Gastroesophageal sphincter (tissue), 4 donors: ENCODE measurements at regions not wholly inside any gene's neighbourhood (a gene's known extent, or its start where the extent isn't known, plus 50 kb on each side); places are given as distances from the start of the nearest gene placed in this dataset.
"Not testable (repeated sequence)": the region's sequence is repeated elsewhere in the genome, so short reads cannot be mapped to it uniquely, and the experiment has no call there.

Experiments used
- ATAC-seq: fragments of 150-250 bp; one replicate; pipeline ENCODE4 v1.9.1; 2016; ENCODE audit warnings: mild to moderate bottlenecking, moderate library complexity
- H3K27ac ChIP-seq, 4 donors: fragments of 200-600 bp; sonication (generic) in 3 of 4; 1 replicate in 3 of 4; 2 replicates in 1 of 4; pipeline ENCODE4 v1.5.1; 2016 to 2019
- H3K27me3 ChIP-seq: fragments of 200-600 bp; sonication (generic); one replicate; pipeline ENCODE4 v1.5.1; 2019
- H3K36me3 ChIP-seq, 2 donors: fragments of 200-600 bp; sonication (generic); one replicate each; pipeline ENCODE4 v1.5.1; 2019; ENCODE audit warnings: control low read depth in 1 of 2
- H3K4me1 ChIP-seq, 3 donors: fragments of 200-600 bp; sonication (generic); 1 replicate in 2 of 3; 2 replicates in 1 of 3; pipeline ENCODE4 v1.5.1; 2016 to 2019; ENCODE audit warnings: control low read depth in 2 of 3
- H3K4me3 ChIP-seq, 2 donors: fragments of 200-600 bp; sonication (generic); one replicate each; pipeline ENCODE4 v1.5.1; 2019; ENCODE audit warnings: mild to moderate bottlenecking in 1 of 2, moderate library complexity in 1 of 2
- H3K9me3 ChIP-seq, 3 donors: fragments of 200-600 bp; sonication (generic); one replicate each; pipeline ENCODE4 v1.5.1; 2017 to 2019; ENCODE audit warnings: control low read depth in 2 of 3
- EP300 ChIP-seq: sonication (generic); formaldehyde crosslinking; IDR thresholded peaks from one replicate; pipeline ENCODE4 v1.6.1; 2017; ENCODE audit warnings: antibody characterized with exemption, mild to moderate bottlenecking
- POLR2A ChIP-seq, 2 donors: fragments of 450-650 bp; IDR thresholded peaks; one replicate each; pipeline ENCODE4 v1.6.1; 2017; ENCODE audit warnings: antibody characterized with exemption in 2 of 2, mild to moderate bottlenecking in 2 of 2, moderate library complexity in 1 of 2
- POLR2AphosphoS5 ChIP-seq: sonication (generic); formaldehyde crosslinking; IDR thresholded peaks from one replicate; pipeline ENCODE4 v1.6.1; 2017; ENCODE audit warnings: antibody characterized with exemption
- WGBS, 2 donors: methylation state at CpG; one replicate each; pipeline ENCODE4 v1.1.5; 2018; ENCODE audit warnings: low coverage in 1 of 2; 5-methylcytosine and 5-hydroxymethylcytosine counted together
- TF ChIP-seq, protein P1 (sequence below), 4 experiments: fragments of 200-600 bp in 2 of 4; fragments of 450-650 bp in 2 of 4; sonication (generic) in 1 of 4; IDR thresholded peaks; one replicate each; pipeline ENCODE4 v1.5.1; 2017 to 2019; ENCODE audit warnings: antibody characterized with exemption in 4 of 4, mild to moderate bottlenecking in 2 of 4, moderate library complexity in 2 of 4

DNA sequence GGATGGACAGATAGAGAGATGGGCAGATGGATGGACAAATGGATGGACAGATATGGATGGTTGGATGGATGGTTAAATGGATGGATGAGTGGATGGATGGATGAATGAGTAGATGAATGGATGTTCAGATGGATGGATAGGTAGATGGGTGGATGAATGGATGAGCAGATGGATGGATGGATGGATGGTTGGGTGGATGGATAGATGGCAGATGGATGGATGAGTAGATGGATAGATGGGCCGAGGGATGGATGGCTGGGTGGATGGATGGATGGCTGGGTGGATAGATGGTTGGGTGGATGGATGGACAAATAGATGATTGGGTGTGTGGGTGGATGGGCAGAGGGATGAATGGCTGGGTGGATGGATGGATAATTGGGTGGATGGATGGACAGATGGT is 98.9 kb upstream of the OTOS start:
- H3K9me3 ChIP-seq, result no peaks in the 10 kb centered on the region
- H3K27ac ChIP-seq, result no peak overlapping the region
- TF ChIP-seq POLR2AphosphoS5, result no peak
- no peak for TF ChIP-seq POLR2A (IDR thresholded peaks at IDR 0.05)
- TF ChIP-seq EP300, result no peak
- TF ChIP-seq, protein P1, sequence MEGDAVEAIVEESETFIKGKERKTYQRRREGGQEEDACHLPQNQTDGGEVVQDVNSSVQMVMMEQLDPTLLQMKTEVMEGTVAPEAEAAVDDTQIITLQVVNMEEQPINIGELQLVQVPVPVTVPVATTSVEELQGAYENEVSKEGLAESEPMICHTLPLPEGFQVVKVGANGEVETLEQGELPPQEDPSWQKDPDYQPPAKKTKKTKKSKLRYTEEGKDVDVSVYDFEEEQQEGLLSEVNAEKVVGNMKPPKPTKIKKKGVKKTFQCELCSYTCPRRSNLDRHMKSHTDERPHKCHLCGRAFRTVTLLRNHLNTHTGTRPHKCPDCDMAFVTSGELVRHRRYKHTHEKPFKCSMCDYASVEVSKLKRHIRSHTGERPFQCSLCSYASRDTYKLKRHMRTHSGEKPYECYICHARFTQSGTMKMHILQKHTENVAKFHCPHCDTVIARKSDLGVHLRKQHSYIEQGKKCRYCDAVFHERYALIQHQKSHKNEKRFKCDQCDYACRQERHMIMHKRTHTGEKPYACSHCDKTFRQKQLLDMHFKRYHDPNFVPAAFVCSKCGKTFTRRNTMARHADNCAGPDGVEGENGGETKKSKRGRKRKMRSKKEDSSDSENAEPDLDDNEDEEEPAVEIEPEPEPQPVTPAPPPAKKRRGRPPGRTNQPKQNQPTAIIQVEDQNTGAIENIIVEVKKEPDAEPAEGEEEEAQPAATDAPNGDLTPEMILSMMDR (IDR thresholded peaks at IDR 0.05), result no peak
- peaks cover 0 to 23% (median 0%) of the 10 kb centered on the region in 3 donors for H3K4me1 ChIP-seq
- H3K36me3 ChIP-seq, result no peaks in the 10 kb centered on the region
- no peaks in the 10 kb centered on the region for H3K27me3 ChIP-seq
- 89 to 100% methylated on average over 1 of the region's 1 CpG for WGBS, 2 donors
- ATAC-seq, result no peak
- H3K4me3 ChIP-seq, result no peak overlapping the region

DNA sequence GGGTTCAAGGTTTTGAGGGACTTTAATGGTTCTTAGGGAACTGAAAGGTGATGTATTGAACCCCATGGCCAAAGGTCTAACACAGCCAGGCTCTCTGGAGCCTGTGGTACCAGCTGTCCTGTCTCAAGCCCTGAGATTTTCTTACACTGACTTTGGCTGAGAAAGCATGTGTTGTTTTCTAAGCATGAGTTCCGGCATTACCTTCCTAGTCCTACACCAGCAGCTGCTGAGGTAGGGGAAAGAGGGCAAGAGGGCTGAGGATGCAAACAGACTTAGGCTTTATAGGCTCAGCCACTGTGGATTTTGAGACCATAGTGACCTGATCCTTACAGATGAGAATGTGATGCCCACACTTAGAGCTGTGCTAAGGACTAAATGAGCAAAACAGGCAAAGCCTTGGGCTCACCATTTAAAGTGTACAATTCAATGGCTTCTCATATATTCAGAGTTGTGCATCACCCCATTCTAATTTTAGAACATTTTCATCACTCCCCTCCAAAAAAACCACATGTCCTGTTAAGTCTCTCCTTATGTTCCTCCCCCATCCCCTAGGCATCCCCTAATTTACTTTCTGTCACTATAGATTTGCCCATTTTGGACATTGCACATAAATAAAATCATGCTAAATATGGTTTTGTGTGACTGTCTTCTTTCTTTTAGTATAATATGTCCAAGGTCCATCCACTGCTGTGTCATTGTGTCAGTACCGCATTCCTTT is 99.7 kb upstream of the OTOS start:
- WGBS, 2 donors, result 88 to 91% methylated on average over 2 of the region's 2 CpGs
- no peak overlapping the region for H3K27ac ChIP-seq

DNA sequence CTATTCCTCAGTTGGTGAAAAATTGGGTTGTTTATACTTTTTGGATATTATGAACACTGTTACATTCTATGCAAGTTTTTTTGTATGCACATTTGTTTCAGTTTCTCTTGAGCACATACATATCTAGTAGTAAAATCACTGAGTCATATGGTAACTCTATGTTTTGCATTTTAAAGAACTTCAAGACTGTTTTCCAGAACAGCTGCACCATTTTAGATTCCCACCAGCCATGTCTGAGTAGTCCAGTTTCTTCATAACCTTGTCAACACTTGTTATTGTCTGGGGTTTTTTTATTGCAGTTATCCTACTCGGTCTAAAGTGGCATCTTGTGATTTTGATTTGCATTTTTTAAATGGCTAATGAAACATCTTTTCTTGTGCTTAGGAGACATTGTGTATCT is 100.3 kb upstream of the OTOS start:
- no peak for ATAC-seq
- TF ChIP-seq POLR2A (IDR thresholded peaks at IDR 0.05) (no peak), EP300 (no peak), POLR2AphosphoS5 (no peak)
- TF ChIP-seq, protein P1 (IDR thresholded peaks at IDR 0.05), result no peak
- Histone ChIP-seq H3K9me3 (no peaks in the 10 kb centered on the region), H3K36me3 (no peaks in the 10 kb centered on the region), H3K4me1 (peaks cover 0 to 20% (median 0%) of the 10 kb centered on the region in 3 donors), H3K27me3 (no peaks in the 10 kb centered on the region), H3K4me3 (no peak overlapping the region), H3K27ac (no peak overlapping the region)
- WGBS, 2 donors, result 64 to 89% methylated on average over 1 of the region's 1 CpG

More for the DNA sequence above, 99.7 kb upstream of the OTOS start:
- no peaks in the 10 kb centered on the region for H3K36me3 ChIP-seq
- TF ChIP-seq POLR2A (IDR thresholded peaks at IDR 0.05) (no peak), POLR2AphosphoS5 (no peak), EP300 (no peak)
- TF ChIP-seq, protein P1 (IDR thresholded peaks at IDR 0.05), result no peak
- H3K9me3 ChIP-seq, result no peaks in the 10 kb centered on the region
- no peak for ATAC-seq
- no peaks in the 10 kb centered on the region for H3K27me3 ChIP-seq
- no peak overlapping the region for H3K4me3 ChIP-seq
- peaks cover 0 to 20% (median 0%) of the 10 kb centered on the region in 3 donors for H3K4me1 ChIP-seq

DNA sequence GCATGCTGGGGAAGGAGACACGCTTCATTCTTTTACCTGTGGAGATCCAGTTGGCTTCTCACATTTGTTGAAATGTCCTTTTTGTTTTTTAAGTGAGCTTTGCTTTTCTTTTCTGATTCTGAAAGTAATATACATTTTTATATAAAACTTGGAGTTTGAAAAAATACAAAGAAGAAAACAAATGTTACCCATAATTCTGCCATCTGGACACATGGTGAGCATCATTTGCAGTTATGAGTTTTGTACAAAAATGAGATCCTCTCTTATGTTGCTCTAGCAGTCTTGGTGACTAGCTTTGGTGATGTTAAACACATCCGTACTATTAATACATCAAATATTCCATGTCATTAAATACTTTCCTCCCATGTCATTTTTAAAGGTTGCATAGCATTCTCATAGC is 101.1 kb upstream of the OTOS start:
- WGBS, 2 donors, result 76 to 78% methylated on average over 2 of the region's 2 CpGs
- no peaks in the 10 kb centered on the region for H3K36me3 ChIP-seq
- peaks cover 0 to 15% (median 0%) of the 10 kb centered on the region in 3 donors for H3K4me1 ChIP-seq
- no peak overlapping the region for H3K4me3 ChIP-seq
- TF ChIP-seq, protein P1 (IDR thresholded peaks at IDR 0.05), result no peak
- TF ChIP-seq POLR2AphosphoS5, result no peak
- no peak for TF ChIP-seq POLR2A (IDR thresholded peaks at IDR 0.05)
- TF ChIP-seq EP300, result no peak
- H3K27me3 ChIP-seq, result no peaks in the 10 kb centered on the region
- no peak overlapping the region for H3K27ac ChIP-seq
- no peaks in the 10 kb centered on the region for H3K9me3 ChIP-seq
- ATAC-seq, result no peak

DNA sequence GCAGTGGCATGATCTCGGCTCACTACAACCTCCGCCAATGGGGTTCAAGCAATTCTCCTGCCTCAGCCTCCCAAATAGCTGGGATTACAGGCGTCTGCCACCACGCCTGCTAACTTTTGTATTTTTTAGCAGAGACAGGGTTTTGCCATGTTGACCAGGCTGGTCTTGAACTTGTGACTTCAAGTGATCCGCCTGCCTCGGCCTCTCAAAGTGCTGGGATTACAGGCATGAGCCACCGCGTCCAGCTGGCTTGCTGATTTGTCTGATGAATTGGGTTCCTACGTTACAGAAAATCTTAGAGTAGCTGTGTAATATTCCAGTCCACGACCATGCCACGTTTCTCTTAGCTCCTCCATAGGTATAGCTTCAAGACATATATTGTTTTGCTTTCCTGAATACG is 102.6 kb upstream of the OTOS start:
- not testable (repeated sequence) for H3K9me3 ChIP-seq

More for the DNA sequence above, 102.6 kb upstream of the OTOS start:
- not testable (repeated sequence) for H3K27me3 ChIP-seq, H3K4me1 ChIP-seq, ATAC-seq, H3K27ac ChIP-seq, H3K4me3 ChIP-seq, H3K36me3 ChIP-seq
- 88 to 90% methylated on average over 9 to 12 of the region's 12 CpGs for WGBS, 2 donors
